ENCODE measurements at regions not wholly inside any gene's neighbourhood (a gene's known extent, or its start where the extent isn't known, plus 50 kb on each side); places are given as distances from the start of the nearest gene placed in this dataset.

DNA sequence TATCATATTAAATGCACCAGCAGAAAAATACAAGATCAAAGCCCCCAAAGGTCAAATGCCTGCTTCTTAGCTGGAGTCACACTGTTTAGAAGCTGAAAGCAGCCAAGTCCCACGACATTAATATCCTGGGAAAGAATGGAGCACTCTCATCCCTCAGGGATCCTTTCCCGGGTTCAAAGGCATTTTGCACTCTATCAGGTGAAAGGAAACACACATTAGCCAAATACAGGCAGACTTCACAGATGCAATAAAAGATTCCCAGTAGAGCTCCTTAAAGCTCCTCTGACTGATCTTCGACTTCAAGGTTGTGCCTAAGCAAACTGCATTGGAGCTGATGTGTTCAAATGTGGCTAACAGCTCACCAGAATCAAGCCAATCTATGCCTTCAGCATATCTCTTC, 158.4 kb downstream of the RNF152 start:
- Mint-ChIP-seq H3K9me3 (no peaks in the 10 kb centered on the region), H3K27ac (no peak overlapping the region)
- ATAC-seq, result no peak

DNA sequence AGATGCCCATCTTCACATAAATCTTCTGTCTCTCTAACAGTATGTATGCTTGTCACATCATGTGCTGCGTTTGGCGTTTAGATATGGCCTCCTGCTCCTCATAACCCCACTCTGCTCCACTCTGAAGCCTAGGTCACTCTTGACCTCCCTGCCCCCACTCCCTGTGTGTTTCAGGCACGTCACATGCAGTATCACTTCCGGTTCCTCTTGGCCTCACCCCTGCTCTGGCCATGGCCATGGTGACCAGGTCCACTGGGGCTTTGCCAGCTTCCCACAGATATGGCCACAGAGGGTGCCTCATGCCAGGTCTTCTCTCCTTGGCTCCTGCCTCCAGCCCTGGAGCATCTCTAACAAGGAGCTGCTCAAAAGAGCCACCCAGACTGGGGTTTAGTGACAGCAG, 160.0 kb downstream of the RNF152 start:
- no peak overlapping the region for H3K27ac Mint-ChIP-seq
- no peak for ATAC-seq

More for the DNA sequence above, 158.4 kb downstream of the RNF152 start:
- no peak for DNase-seq (ENCODE audit: low spot score in 2 of 2)
- H3K36me3 Mint-ChIP-seq, result no peaks in the 10 kb centered on the region

DNA sequence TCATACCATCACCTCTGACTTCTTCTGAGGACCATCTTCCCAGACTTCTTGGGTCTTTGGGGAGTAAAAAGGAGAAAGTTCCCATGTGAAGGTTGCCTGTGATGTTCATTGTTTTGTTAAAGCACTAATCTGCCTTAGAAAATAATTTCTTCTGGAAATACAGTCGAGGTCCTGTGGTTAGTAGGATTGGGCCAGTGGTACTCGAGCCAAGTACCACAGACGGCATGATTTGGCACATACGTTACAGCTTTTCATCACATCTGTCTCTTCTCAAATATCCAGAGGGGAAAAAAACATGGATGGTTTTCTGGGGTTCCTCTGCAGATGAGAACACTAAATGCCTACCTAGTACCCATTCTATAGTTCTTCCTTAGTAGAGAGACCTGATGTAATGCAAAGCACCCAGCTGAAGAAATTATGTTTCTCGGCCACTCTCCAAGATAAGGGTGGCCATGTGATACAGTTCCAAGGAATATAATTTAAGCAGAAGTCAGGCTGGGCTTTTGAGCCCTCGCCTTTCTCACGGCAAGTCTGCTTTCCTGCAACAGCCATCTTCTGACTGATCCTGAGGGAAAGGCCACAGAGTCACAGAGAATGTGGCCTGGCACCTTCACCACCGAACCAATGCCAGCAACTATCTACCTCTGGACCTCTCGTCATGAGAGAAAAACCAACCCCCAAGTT, 161.0 kb downstream of the RNF152 start:
- Mint-ChIP-seq H3K36me3 (no peaks in the 10 kb centered on the region), H3K9me3 (no peaks in the 10 kb centered on the region), H3K27ac (no peak overlapping the region)
- ATAC-seq, result no peak
- DNase-seq (ENCODE audit: low spot score in 2 of 2), result no peak

More for the DNA sequence above, 160.0 kb downstream of the RNF152 start:
- DNase-seq (ENCODE audit: low spot score in 2 of 2), result no peak
- Mint-ChIP-seq H3K9me3 (no peaks in the 10 kb centered on the region), H3K36me3 (no peaks in the 10 kb centered on the region)

DNA sequence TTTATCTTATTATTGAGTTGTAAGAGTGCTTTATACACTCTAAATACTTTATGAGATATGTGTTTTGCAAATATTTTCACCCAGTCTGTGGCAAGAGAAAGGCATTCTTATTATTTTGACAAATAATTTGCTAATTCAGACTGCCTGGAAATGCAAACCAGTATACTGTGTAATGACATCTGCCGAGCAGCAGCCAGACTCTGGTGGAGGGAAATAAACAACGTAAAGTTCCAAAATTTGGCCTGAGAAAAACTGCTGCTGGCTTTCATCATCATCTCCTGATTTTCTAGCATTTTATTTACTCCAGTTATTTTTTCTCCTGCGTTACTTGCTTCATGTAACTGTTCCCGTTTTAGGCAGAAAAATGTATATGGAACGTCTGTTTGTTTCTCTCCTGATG, 161.6 kb downstream of the RNF152 start:
- DNase-seq (ENCODE audit: low spot score in 2 of 2), result no peak
- H3K27ac Mint-ChIP-seq, result no peak overlapping the region
- no peaks in the 10 kb centered on the region for H3K36me3 Mint-ChIP-seq
- ATAC-seq, result no peak
- no peaks in the 10 kb centered on the region for H3K9me3 Mint-ChIP-seq

DNA sequence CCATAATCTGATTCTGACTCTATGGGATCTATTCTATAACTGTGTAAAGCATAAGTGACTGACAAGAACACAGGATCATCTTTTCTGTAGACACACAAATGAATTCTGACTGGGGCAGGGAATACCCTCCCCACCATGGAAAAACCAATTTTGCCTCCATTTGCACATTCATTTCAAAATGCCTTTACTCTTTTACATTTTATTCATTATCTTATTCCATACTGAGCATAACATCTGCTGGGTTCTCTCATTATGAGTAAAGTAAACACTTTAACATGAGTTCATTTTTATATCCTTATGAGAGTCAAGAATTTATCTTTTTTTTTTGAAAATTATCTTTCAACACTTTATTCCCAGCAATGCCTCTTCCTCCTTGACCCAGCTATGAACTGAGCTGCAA, 163.5 kb downstream of the RNF152 start:
- DNase-seq (ENCODE audit: low spot score in 2 of 2) (no peak), ATAC-seq (no peak)
- Mint-ChIP-seq H3K27ac (no peak overlapping the region), H3K9me3 (peaks cover 0 to 4% of the 10 kb centered on the region in 2 donors), H3K36me3 (no peaks in the 10 kb centered on the region)

DNA sequence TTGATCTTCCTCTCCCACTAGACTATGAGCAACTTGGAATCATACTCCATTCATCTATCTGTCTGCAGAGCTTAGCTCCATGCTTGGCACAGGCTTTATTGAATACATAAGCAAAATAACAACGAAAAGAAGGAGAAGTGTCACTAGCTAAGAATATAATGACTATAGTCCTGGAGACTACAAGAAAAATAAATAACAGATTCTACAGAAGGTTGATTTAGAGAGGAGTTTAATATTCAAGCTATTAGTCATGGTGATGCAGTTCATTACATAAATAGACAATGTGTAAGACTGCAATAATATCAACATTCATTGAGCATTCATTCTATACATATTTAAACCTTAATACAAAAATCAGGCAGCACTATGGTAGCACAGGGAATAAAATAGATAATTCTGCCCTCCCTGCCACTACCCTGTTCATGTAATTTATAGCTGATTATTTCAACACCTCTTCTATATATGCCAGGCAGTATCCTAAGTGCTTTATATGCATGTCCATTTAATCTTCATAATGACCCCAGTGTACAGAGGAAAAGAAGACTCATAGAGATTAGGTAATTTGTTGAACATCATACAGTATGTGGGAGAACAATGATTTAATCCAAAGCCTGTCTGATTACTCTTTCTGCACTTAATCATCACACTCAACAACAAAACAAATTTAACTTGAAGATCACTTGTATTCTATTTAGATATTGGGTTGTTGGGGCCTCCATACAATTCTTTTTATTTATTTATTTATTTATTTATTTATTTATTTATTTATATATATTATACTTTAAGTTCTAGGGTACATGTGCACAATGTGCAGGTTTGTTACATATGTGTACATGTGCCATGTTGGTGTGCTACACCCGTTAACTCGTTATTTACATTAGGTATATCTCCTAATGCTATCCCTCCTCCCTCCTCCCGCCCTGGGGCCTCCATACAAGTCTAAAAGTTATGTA, 165.3 kb downstream of the RNF152 start:
- H3K27ac Mint-ChIP-seq, result no peak overlapping the region
- peaks cover 0 to 4% of the 10 kb centered on the region in 2 donors for H3K9me3 Mint-ChIP-seq
- no peak for DNase-seq (ENCODE audit: low spot score in 2 of 2)
- no peaks in the 10 kb centered on the region for H3K36me3 Mint-ChIP-seq
- no peak for ATAC-seq

DNA sequence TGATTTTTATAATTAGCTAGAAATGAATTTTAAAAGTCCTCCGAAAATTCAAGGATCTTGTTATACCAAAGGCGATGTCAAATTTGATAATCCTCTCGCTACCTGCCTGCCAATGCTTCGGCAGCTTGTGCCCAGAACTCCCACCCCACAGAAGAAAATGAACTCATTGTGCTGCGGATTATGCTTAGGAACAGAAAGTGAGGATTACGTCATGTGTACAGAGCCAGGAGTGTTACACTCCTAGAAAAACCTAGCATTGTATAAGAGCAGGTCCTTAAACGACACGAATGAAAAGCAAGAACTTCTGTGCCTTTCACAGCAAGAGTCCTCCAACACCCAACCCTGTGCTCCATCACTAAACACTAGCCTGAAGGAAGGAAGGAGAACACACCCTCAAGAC, 168.3 kb downstream of the RNF152 start:
- Mint-ChIP-seq H3K36me3 (no peaks in the 10 kb centered on the region), H3K27ac (no peak overlapping the region), H3K9me3 (peaks cover 0 to 4% of the 10 kb centered on the region in 2 donors)
- ATAC-seq (no peak), DNase-seq (ENCODE audit: low spot score in 2 of 2) (no peak)

DNA sequence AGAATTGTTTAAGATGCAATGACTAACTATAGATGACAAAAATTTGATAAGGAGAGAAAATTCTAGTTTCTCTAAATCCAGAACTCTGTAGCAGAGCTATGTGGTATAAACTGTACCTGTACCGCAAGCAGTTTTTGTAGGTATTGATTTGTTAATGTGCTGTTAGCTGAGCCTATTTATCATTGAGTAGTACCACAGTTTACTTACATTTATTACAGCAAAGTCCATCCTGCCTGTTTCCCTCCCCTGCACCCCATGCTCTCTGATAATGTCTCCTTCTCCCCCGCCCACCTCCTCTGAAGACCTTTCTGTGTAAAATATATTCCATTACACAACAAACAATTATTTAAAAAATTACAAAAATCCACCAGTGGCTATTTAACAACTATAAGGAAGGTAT, 170.6 kb downstream of the RNF152 start:
- ATAC-seq (no peak), DNase-seq (ENCODE audit: low spot score in 2 of 2) (no peak)
- Mint-ChIP-seq H3K9me3 (peaks cover 0 to 4% of the 10 kb centered on the region in 2 donors), H3K36me3 (no peaks in the 10 kb centered on the region), H3K27ac (no peak overlapping the region)

DNA sequence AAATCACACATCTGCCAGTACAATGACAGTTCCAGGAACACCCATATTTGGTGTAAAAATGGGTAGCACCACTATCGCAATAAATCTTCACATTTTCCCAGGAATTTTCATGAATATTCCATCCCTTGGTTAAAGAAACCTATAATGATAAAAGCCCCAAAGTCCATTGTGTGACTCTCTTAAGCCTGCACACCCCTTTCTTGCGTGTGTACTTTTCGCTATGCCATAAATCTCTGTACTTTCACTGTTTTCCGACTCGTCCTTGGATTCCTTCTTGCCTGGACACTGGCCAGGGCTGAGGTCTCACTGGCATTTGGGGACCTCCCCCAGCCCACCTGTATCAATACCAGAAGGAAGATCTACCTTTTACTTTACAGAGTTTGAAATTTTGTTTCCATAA, 172.3 kb downstream of the RNF152 start:
- no peak for ATAC-seq
- Mint-ChIP-seq H3K27ac (no peak overlapping the region), H3K36me3 (no peaks in the 10 kb centered on the region), H3K9me3 (peaks cover 0 to 4% of the 10 kb centered on the region in 2 donors)
- DNase-seq (ENCODE audit: low spot score in 2 of 2), result no peak

DNA sequence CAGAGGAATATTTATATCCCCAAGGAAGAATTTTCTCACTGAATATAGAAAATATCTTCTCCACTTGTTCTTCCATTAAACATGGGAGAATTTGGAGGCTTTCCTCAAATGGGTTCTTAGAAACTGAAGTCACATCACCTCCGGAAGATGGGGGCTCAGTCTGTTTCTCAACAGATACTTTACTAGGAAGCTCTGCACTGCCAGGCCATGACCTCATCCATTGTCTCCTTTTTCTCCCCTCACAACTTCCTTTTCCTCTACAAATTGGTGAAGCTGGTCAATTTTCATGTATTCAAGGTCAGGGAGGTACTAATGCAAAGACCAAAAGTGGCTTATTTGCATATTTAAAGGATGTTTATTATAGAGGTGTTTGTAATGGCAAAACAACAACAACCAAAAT, 173.1 kb downstream of the RNF152 start:
- Mint-ChIP-seq H3K36me3 (no peaks in the 10 kb centered on the region), H3K9me3 (no peaks in the 10 kb centered on the region), H3K27ac (no peak overlapping the region)
- no peak for DNase-seq (ENCODE audit: low spot score in 2 of 2)
- no peak for ATAC-seq

DNA sequence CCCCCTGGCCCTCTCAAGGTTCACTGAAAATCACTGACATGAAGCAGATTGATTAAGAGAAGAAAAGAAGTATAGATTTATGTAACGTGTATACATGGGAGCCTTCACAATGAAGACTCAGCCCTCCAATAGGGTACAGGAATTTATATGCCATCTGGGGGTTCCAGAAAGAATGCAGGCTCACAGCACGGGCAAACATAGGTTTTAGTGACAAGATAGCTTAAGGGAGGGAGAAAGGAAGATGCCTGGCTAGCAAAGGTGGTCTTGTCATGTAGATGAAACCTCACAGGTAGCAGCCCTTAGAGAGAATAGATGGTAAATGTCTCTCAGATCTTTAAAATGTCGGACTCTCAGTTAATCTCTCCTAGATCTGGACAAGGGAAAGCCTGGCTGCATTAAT, 173.9 kb downstream of the RNF152 start:
- ATAC-seq (no peak), DNase-seq (ENCODE audit: low spot score in 2 of 2) (no peak)
- Mint-ChIP-seq H3K9me3 (no peaks in the 10 kb centered on the region), H3K27ac (no peak overlapping the region), H3K36me3 (no peaks in the 10 kb centered on the region)

DNA sequence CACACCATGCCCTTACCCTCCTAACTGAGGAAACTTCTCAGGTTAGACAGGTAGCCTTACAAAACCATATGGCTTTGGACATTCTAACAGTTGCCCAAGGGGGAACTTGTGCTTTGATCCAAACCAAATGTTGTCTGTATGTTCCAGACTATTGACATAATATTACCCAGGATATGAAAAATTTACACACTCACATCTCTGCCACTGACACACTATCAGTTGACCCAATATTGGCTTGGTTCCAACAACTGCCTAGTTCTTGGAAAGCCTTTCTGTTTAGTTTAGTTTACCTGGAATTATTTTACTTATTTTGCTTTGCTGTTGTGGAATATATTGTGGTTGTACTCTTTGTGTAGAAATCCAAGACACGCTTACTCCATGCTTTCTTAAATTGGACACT, 178.4 kb downstream of the RNF152 start:
- no peak overlapping the region for H3K27ac Mint-ChIP-seq
- DNase-seq (ENCODE audit: low spot score in 2 of 2), result no peak
- no peaks in the 10 kb centered on the region for H3K9me3 Mint-ChIP-seq
- no peak for ATAC-seq
- no peaks in the 10 kb centered on the region for H3K36me3 Mint-ChIP-seq

DNA sequence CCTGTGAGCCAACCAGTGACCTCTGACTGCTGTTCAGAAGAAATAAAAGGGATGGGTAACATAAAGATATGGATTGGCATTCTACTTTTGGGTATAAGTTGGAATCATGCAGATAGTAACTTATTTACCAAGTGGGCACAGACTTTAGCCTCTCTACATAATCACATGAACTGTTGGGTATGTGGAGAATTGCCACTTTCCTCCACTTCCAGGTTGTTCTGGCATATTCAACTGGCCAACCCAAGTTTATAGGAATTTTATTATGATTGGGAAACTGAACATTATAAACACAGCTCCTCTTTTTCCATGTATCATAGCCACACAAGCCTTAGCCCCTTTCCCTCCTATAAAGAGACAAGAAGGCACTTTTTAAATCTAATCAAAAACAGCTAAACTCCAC, 179.3 kb downstream of the RNF152 start:
- H3K27ac Mint-ChIP-seq, result no peak overlapping the region
- H3K36me3 Mint-ChIP-seq, result no peaks in the 10 kb centered on the region
- ATAC-seq (no peak), DNase-seq (ENCODE audit: low spot score in 2 of 2) (no peak)
- no peaks in the 10 kb centered on the region for H3K9me3 Mint-ChIP-seq

DNA sequence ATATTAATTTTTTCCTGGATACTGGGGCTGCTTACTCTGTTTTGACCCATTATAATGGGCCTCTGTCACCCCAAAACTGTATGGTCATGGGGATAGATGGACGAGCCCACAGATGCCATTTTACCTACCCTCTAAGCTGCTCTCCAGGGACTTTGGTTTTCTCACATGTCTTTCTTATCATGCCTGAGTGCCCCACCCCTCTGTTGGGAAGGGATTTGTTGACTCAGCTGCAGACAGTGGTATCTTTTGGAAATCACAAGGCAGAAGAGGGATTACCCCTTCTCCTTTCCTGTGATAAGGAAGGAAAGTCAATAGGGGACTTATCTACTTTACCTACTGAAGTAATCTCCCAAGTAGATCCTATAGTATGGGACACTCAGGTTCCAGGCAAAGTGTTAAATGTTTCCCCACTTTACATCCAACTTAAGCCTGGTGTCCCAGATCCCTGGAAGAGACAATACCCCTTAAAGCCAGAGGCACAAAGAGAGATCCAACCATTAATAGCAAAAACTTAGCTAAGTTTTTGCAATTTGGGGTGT, 182.7 kb downstream of the RNF152 start:
- DNase-seq (ENCODE audit: low spot score in 2 of 2), result no peak
- no peaks in the 10 kb centered on the region for H3K36me3 Mint-ChIP-seq
- H3K9me3 Mint-ChIP-seq, result no peaks in the 10 kb centered on the region
- no peak overlapping the region for H3K27ac Mint-ChIP-seq
- no peak for ATAC-seq

DNA sequence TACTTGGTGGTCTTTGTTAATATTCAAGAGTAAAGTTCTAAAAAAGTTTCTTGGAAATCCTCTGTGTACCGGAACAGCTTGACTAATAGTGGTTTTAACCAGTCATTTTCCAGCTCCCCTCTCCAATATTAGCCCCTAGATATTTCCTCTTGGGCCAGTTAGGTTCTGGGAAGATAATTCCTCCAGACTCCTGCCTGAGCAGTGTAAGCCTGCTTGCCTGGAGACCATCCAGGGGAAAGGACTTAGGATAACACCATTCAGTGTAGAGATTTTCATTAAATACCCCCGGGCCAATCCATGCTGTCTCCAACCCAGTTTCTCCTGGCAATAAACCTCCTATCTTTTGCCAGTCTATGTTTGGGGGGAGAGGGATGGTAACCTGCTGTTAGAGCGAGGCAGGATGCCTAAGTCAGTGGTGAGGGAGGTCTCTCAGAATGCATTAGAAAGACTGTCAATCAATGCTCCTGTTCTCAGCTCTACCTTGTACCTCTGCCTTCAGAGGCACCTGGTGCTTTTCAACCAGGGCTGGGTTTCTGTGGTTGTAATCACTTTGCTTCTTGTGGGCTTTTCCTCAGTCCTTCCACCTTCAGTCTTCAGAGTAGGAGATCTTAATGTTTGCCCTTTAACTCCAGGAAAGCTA, 186.4 kb downstream of the RNF152 start:
- ATAC-seq, result no peak
- Mint-ChIP-seq H3K27ac (no peak overlapping the region), H3K9me3 (no peaks in the 10 kb centered on the region), H3K36me3 (no peaks in the 10 kb centered on the region)
- no peak for DNase-seq (ENCODE audit: low spot score in 2 of 2)

DNA sequence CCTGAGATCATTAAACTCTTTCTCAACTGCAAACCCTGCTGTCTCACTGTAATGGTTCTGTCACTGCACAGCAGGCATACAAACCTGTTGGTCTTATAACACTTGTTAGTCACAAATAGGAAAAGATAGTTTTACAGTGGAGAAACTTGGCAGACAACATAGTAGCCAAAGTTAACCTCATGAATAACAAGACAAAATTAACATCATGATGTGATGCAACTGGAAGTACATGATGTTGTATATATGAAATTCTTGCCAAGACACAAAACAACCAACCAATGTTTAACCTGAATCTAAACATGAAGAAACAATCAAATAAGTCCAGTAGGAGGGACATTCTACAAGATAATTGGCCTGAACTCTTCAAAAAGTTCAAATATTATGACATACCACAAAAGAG, 189.3 kb downstream of the RNF152 start:
- no peak for ATAC-seq
- Mint-ChIP-seq H3K36me3 (no peaks in the 10 kb centered on the region), H3K9me3 (no peaks in the 10 kb centered on the region)

DNA sequence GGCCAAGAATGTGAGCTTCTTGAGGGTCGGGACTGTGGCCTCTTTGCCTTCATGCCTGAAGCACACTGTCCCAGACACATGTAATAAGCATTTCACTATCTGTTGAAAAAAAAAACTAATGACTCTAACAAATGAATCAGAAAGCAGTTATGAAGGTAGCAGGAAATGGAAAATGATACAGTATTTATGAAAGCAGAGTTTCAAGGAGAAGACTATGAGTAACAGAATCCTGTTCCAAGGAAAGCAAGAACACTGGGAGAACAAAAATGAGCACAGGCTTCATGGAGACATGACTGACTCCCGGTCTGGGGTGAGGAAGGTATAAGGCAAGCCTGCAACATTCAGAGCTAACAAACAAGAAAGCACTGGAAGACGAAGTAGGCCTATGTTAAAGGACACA, 190.8 kb downstream of the RNF152 start:
- H3K9me3 Mint-ChIP-seq, result no peaks in the 10 kb centered on the region
- DNase-seq (ENCODE audit: low spot score in 2 of 2) (no peak), ATAC-seq (no peak)
- H3K27ac Mint-ChIP-seq, result peak overlapping the region in 1 of 2 donors; percentile 39
- no peaks in the 10 kb centered on the region for H3K36me3 Mint-ChIP-seq

More for the DNA sequence above, 189.3 kb downstream of the RNF152 start:
- DNase-seq (ENCODE audit: low spot score in 2 of 2), result no peak
- H3K27ac Mint-ChIP-seq, result no peak overlapping the region
